ENCODE measurements at regions not wholly inside any gene's neighbourhood (a gene's known extent, or its start where the extent isn't known, plus 50 kb on each side); places are given as distances from the start of the nearest gene placed in this dataset.

GRCh38 chr11:121777056-121777455, 324.3 kb upstream of the SORL1-AS1 start:
- POLR2A ChIA-PET, result no interaction called here
- no peak for TF ChIP-seq USF2 (CRISPR knock-in tag; IDR thresholded peaks at IDR 0.05)
- no peak for TF ChIP-seq ATF2 (CRISPR knock-in tag; IDR thresholded peaks at IDR 0.05; ENCODE audit: borderline replicate concordance, low read depth)
- TF ChIP-seq TP53 (CRISPR knock-in tag; IDR thresholded peaks at IDR 0.05), result no peak
- TF ChIP-seq SOX15 (CRISPR knock-in tag; IDR thresholded peaks at IDR 0.05), result no peak
- no peak for TF ChIP-seq SMAD3 (CRISPR knock-in tag; IDR thresholded peaks at IDR 0.05; ENCODE audit: borderline replicate concordance)
- no peak for TF ChIP-seq ARID4B (CRISPR knock-in tag; IDR thresholded peaks at IDR 0.05; ENCODE audit: borderline replicate concordance)
- TF ChIP-seq ZSCAN18 (CRISPR knock-in tag; IDR thresholded peaks at IDR 0.05), result no peak
- TF ChIP-seq ELF4 (CRISPR knock-in tag; IDR thresholded peaks at IDR 0.05; ENCODE audit: low read depth), result no peak
- no peak for TF ChIP-seq NFE2L1 (CRISPR knock-in tag; IDR thresholded peaks at IDR 0.05)
- TF ChIP-seq HMGXB4 (CRISPR knock-in tag; IDR thresholded peaks at IDR 0.05), result no peak
- no peak for TF ChIP-seq PREB (CRISPR knock-in tag; IDR thresholded peaks at IDR 0.05; ENCODE audit: borderline replicate concordance)
- no peak for TF ChIP-seq ATF3 (CRISPR knock-in tag; conservative IDR thresholded peaks at IDR 0.05)
- TF ChIP-seq EMX1 (CRISPR knock-in tag; IDR thresholded peaks at IDR 0.05), result no peak
- TF ChIP-seq ESRRA (CRISPR knock-in tag; IDR thresholded peaks at IDR 0.05; ENCODE audit: borderline replicate concordance), result no peak
- no peak for TF ChIP-seq ZNF532 (CRISPR knock-in tag; IDR thresholded peaks at IDR 0.05; ENCODE audit: borderline replicate concordance)
- no peak for TF ChIP-seq ATF1 (CRISPR knock-in tag; IDR thresholded peaks at IDR 0.05)
- TF ChIP-seq NR3C1 (CRISPR knock-in tag; conservative IDR thresholded peaks at IDR 0.05; ENCODE audit: low read depth), result no peak
- TF ChIP-seq ZNF121 (CRISPR knock-in tag; IDR thresholded peaks at IDR 0.05), result no peak
- no peak for TF ChIP-seq E2F4 (CRISPR knock-in tag; IDR thresholded peaks at IDR 0.05; ENCODE audit: borderline replicate concordance, low read depth)

More at GRCh38 chr11:121777056-121777455, 324.3 kb upstream of the SORL1-AS1 start:
- Mint-ChIP-seq H3K4me1 (no peaks in the 10 kb centered on the region), H3K4me3 (no peak overlapping the region), H3K27me3 (ENCODE audit: low read depth) (no peaks in the 10 kb centered on the region; the same call in 1 of the 2 replicates), H3K9me3 (peaks cover 7% of the 10 kb centered on the region), H3K36me3 (no peaks in the 10 kb centered on the region), H3K27ac (no peak overlapping the region)
- CTCF ChIA-PET, result no interaction called here
- ATAC-seq, result no peak
- DNase-seq (ENCODE audit: low spot score), result no peak
